H1 (cell line): ENCODE measurements at regions not wholly inside any gene's neighbourhood (a gene's known extent, or its start where the extent isn't known, plus 50 kb on each side); places are given as distances from the start of the nearest gene placed in this dataset.

Experiments
- CTCF ChIA-PET: fragments of 300-600 bp; sonication (Branson Sonifier 250); formaldehyde crosslinking; loops from one replicate; lab custom pipeline; 2021; ENCODE audit not compliant: partially characterized antibody; lab: Charles Lee
- POLR2A ChIA-PET: fragments of 300-600 bp; sonication (Branson Sonifier 250); formaldehyde crosslinking; loops from one replicate; lab custom pipeline; 2021; ENCODE audit warnings: inconsistent platforms; ENCODE audit not compliant: partially characterized antibody; lab: Charles Lee
- DNase-seq, 2 experiments: peaks; one replicate each; pipeline versions ENCODE4 v3.0.0 to v3.0.0-alpha.2; 2010 to 2022; ENCODE audit warnings: low spot score in 2 of 2, low read depth in 1 of 2, mixed read lengths in 1 of 2
- FAIRE-seq: peaks from 2 replicates; lab custom pipeline; 2011; peaks lifted over from hg19 to GRCh38; lab: Jason Lieb, UNC
- H2AFZ ChIP-seq: 2 replicates; pipeline ENCODE4 v1.8.1; 2012; ENCODE audit warnings: low read length, inconsistent platforms
- H2AK5ac ChIP-seq: 2 replicates; pipeline ENCODE4 v1.6.1; 2013; ENCODE audit warnings: low read depth, low read length
- H2BK120ac ChIP-seq: replicated peaks from 2 replicates; pipeline ENCODE3; 2013; ENCODE audit warnings: low read depth, low read length, inconsistent platforms
- H2BK12ac ChIP-seq: 2 replicates; pipeline ENCODE4 v1.6.1; 2013; ENCODE audit warnings: low read depth, low read length
- H2BK15ac ChIP-seq: 2 replicates; pipeline ENCODE4 v1.6.1; 2013; ENCODE audit warnings: low read length
- H2BK20ac ChIP-seq: 2 replicates; pipeline ENCODE4 v1.6.1; 2013; ENCODE audit warnings: low read length
- H2BK5ac ChIP-seq: 2 replicates; pipeline ENCODE4 v1.6.1; 2013; ENCODE audit warnings: low read depth, low read length
- H3K14ac ChIP-seq: 2 replicates; pipeline ENCODE4 v1.6.1; 2013; ENCODE audit warnings: inconsistent platforms; ENCODE audit not compliant: insufficient read length
- H3K18ac ChIP-seq: 2 replicates; pipeline ENCODE4 v1.6.1; 2013; ENCODE audit warnings: low read length; ENCODE audit errors: extremely low read depth
- H3K23ac ChIP-seq: 2 replicates; pipeline ENCODE4 v1.6.1; 2013; ENCODE audit warnings: inconsistent platforms; ENCODE audit not compliant: insufficient read length
- H3K23me2 ChIP-seq: 2 replicates; pipeline ENCODE4 v1.6.1; 2013; ENCODE audit warnings: low read depth, low read length
- H3K27ac ChIP-seq: 2 replicates; pipeline ENCODE4 v1.6.1; 2011; ENCODE audit warnings: low read depth, low read length, inconsistent platforms
- H3K27me3 ChIP-seq, 4 experiments: replicated peaks in 1 of 4; 1 replicate in 1 of 4; 2 replicates in 3 of 4; pipeline versions ENCODE4 v1.6.1 to v1.8.1; 2011 to 2013; ENCODE audit warnings: low read length in 3 of 4, mild to moderate bottlenecking in 3 of 4, inconsistent platforms in 2 of 4, mixed read lengths in 2 of 4, moderate library complexity in 1 of 4; ENCODE audit not compliant: control insufficient read depth in 3 of 4, insufficient read depth in 3 of 4; ENCODE audit errors: extremely low read depth in 1 of 4
- H3K36me3 ChIP-seq, 4 experiments: 2 replicates each; pipeline versions ENCODE4 v1.6.1 to v1.8.1; 2011 to 2013; ENCODE audit warnings: mild to moderate bottlenecking in 4 of 4, low read length in 3 of 4, moderate library complexity in 2 of 4, control low read depth in 1 of 4, inconsistent platforms in 1 of 4; ENCODE audit not compliant: insufficient read depth in 4 of 4, control insufficient read depth in 2 of 4
- H3K4ac ChIP-seq: replicated peaks from 2 replicates; pipeline ENCODE3; 2013; ENCODE audit warnings: low read length, low read depth, mixed read lengths, inconsistent platforms; ENCODE audit not compliant: insufficient read length
- H3K4me1 ChIP-seq, 4 experiments: replicated peaks in 1 of 4; 1 replicate in 1 of 4; 2 replicates in 3 of 4; pipeline versions ENCODE4 v1.6.1 to v1.8.1; 2011 to 2013; ENCODE audit warnings: low read length in 3 of 4, inconsistent platforms in 2 of 4, mixed read lengths in 1 of 4; ENCODE audit not compliant: insufficient read depth in 4 of 4, control insufficient read depth in 3 of 4
- H3K4me2 ChIP-seq, 2 experiments: 2 replicates each; pipeline versions ENCODE4 v1.6.1 to v1.8.1; 2011 to 2013; ENCODE audit warnings: low read depth in 2 of 2, low read length in 2 of 2, control low read depth in 1 of 2, inconsistent platforms in 1 of 2, mild to moderate bottlenecking in 1 of 2; ENCODE audit not compliant: insufficient read depth in 1 of 2
- H3K4me3 ChIP-seq, 4 experiments: fragments of 200-600, 300-600 bp in 1 of 4; sonication (generic), shearing (Covaris generic), sonication (Bioruptor Twin) in 1 of 4; 2 replicates each; pipeline versions ENCODE4 v1.5.1 to v1.8.1; 2011 to 2016; ENCODE audit warnings: low read length in 4 of 4, low read depth in 3 of 4, control low read depth in 2 of 4, inconsistent platforms in 2 of 4, mild to moderate bottlenecking in 2 of 4, mixed read lengths in 1 of 4, moderate library complexity in 1 of 4; ENCODE audit not compliant: insufficient read depth in 2 of 4; ENCODE audit errors: extremely low read depth in 1 of 4
- H3K56ac ChIP-seq: replicated peaks from 2 replicates; pipeline ENCODE3; 2013; ENCODE audit warnings: low read depth, mild to moderate bottlenecking, mixed read lengths, low read length, inconsistent platforms; ENCODE audit not compliant: insufficient read length
- H3K79me1 ChIP-seq: 2 replicates; pipeline ENCODE4 v1.6.1; 2013; ENCODE audit warnings: low read depth, low read length, control low read depth
- H3K79me2 ChIP-seq, 2 experiments: 2 replicates each; pipeline versions ENCODE4 v1.6.1 to v1.8.1; 2012 to 2013; ENCODE audit warnings: low read length in 2 of 2, mild to moderate bottlenecking in 2 of 2, inconsistent platforms in 1 of 2; ENCODE audit not compliant: insufficient read depth in 2 of 2, control insufficient read depth in 1 of 2
- H3K9ac ChIP-seq, 4 experiments: replicated peaks in 1 of 4; 1 replicate in 1 of 4; 2 replicates in 3 of 4; pipeline versions ENCODE4 v1.6.1 to v1.8.1; 2011 to 2013; ENCODE audit warnings: low read depth in 3 of 4, low read length in 3 of 4, control low read depth in 2 of 4, mild to moderate bottlenecking in 2 of 4, moderate library complexity in 2 of 4, inconsistent platforms in 1 of 4; ENCODE audit errors: extremely low read depth in 1 of 4
- H3K9me3 ChIP-seq, 2 experiments: 2 replicates each; pipeline versions ENCODE4 v1.6.1 to v1.8.1; 2012 to 2013; ENCODE audit warnings: mild to moderate bottlenecking in 2 of 2, moderate library complexity in 2 of 2, control low read depth in 1 of 2, inconsistent platforms in 1 of 2, low read depth in 1 of 2, low read length in 1 of 2, mixed read lengths in 1 of 2; ENCODE audit not compliant: insufficient read depth in 2 of 2
- H4K20me1 ChIP-seq, 2 experiments: replicated peaks in 1 of 2; 2 replicates each; pipeline versions ENCODE3 to v1.8.1; 2011 to 2013; ENCODE audit warnings: inconsistent platforms in 2 of 2, low read length in 2 of 2, mild to moderate bottlenecking in 1 of 2; ENCODE audit not compliant: insufficient read depth in 2 of 2, control insufficient read depth in 1 of 2
- H4K5ac ChIP-seq: 2 replicates; pipeline ENCODE4 v1.6.1; 2013; ENCODE audit warnings: low read length, low read depth, mixed read lengths, inconsistent platforms; ENCODE audit not compliant: insufficient read length
- H4K8ac ChIP-seq: 2 replicates; pipeline ENCODE4 v1.8.0; 2013; ENCODE audit warnings: mild to moderate bottlenecking, moderate library complexity, low read length, inconsistent platforms; ENCODE audit not compliant: insufficient read depth; ENCODE audit errors: extremely low read depth
- H4K91ac ChIP-seq: replicated peaks from 2 replicates; pipeline ENCODE3; 2013; ENCODE audit warnings: low read length, mixed read lengths, inconsistent platforms; ENCODE audit not compliant: insufficient read length
- CBX8 ChIP-seq: fragments of 300-800, 300-1000 bp; sonication (generic); IDR thresholded peaks from 2 replicates; pipeline ENCODE4 v1.7.1; 2016; ENCODE audit warnings: low read depth, low read length, borderline replicate concordance
- CHD2 ChIP-seq: IDR thresholded peaks from 2 replicates; pipeline ENCODE4 v1.6.1; 2012; ENCODE audit warnings: low read length, improper control_type of control experiment
- EP300 ChIP-seq, 2 experiments: IDR thresholded peaks; 1 replicate in 1 of 2; 2 replicates in 1 of 2; pipeline ENCODE4 v1.6.1; 2011 to 2012; ENCODE audit warnings: low read depth in 2 of 2, low read length in 2 of 2, mild to moderate bottlenecking in 2 of 2, borderline replicate concordance in 1 of 2, inconsistent platforms in 1 of 2, moderate library complexity in 1 of 2
- GABPA ChIP-seq: IDR thresholded peaks from 2 replicates; pipeline ENCODE4 v1.6.1; 2011; ENCODE audit warnings: mild to moderate bottlenecking, low read length, moderate library complexity, borderline replicate concordance; ENCODE audit not compliant: insufficient read depth
- JUN ChIP-seq: IDR thresholded peaks from 2 replicates; pipeline ENCODE4 v1.6.1; 2011; ENCODE audit warnings: low read depth, mild to moderate bottlenecking, improper control_type of control experiment, low read length
- KDM5A ChIP-seq: fragments of 200-600 bp; IDR thresholded peaks from 2 replicates; pipeline ENCODE4 v1.7.1; 2012; ENCODE audit warnings: mild to moderate bottlenecking, low read length, inconsistent platforms, mixed read lengths
- RBBP5 ChIP-seq: IDR thresholded peaks from 2 replicates; pipeline ENCODE4 v1.7.1; 2012; ENCODE audit warnings: low read depth, mild to moderate bottlenecking, inconsistent platforms, low read length, moderate library complexity, borderline replicate concordance
- RNF2 ChIP-seq: fragments of 200-900, 300-1000 bp; sonication (generic); IDR thresholded peaks from 2 replicates; pipeline ENCODE4 v1.7.1; 2016; ENCODE audit warnings: borderline replicate concordance, low read depth, mild to moderate bottlenecking, antibody characterized with exemption, low read length; ENCODE audit not compliant: poor library complexity, severe bottlenecking; ENCODE audit errors: missing control alignments
- SIN3A ChIP-seq, 2 experiments: IDR thresholded peaks in 1 of 2; conservative IDR thresholded peaks in 1 of 2; 2 replicates each; pipeline ENCODE4 v1.6.1; 2011 to 2012; ENCODE audit warnings: low read length in 2 of 2, improper control_type of control experiment in 1 of 2, low read depth in 1 of 2, mild to moderate bottlenecking in 1 of 2
- SP2 ChIP-seq: IDR thresholded peaks from 2 replicates; pipeline ENCODE4 v1.6.1; 2012; ENCODE audit warnings: mild to moderate bottlenecking, low read length, inconsistent platforms
- TAF1 ChIP-seq: IDR thresholded peaks from 2 replicates; pipeline ENCODE4 v1.6.1; 2011; ENCODE audit warnings: mild to moderate bottlenecking, low read depth, low read length
- ZNF274 ChIP-seq: IDR thresholded peaks from 2 replicates; pipeline ENCODE4 v1.7.0; 2012; ENCODE audit warnings: low read length, borderline replicate concordance; ENCODE audit errors: extremely low read depth
- WGBS, 2 experiments: shearing (Covaris generic) in 1 of 2; methylation state at CpG; one replicate each; pipeline versions ENCODE4 v1.1.6 to v1.1.7; 2013 to 2015; ENCODE audit warnings: low lambda C conversion rate in 2 of 2, mixed read lengths in 2 of 2, inconsistent platforms in 1 of 2, low coverage in 1 of 2, missing lambda C conversion rate in 1 of 2; ENCODE audit not compliant: insufficient replicate concordance in 2 of 2, insufficient coverage in 1 of 2, insufficient read length in 1 of 2; ENCODE audit errors: extremely low coverage in 1 of 2, missing lambda C conversion rate in 1 of 2; 5-methylcytosine and 5-hydroxymethylcytosine counted together

GRCh38 chr14:48936849-48937248, 649.3 kb downstream of the RPS29 start:
- Histone ChIP-seq H3K79me2 (no peaks in the 10 kb centered on the region), H2BK12ac (no peak overlapping the region), H3K27me3 (no peaks in the 10 kb centered on the region), H2AK5ac (no peak overlapping the region), H3K27ac (no peak overlapping the region), H3K79me1 (no peaks in the 10 kb centered on the region), H2BK5ac (no peak overlapping the region), H3K4me2 (no peak overlapping the region), H2BK15ac (no peak overlapping the region), H4K20me1 (no peaks in the 10 kb centered on the region), H3K18ac (no peak overlapping the region), H3K23ac (no peak overlapping the region), H3K56ac (no peak overlapping the region), H4K5ac (no peak overlapping the region), H3K4ac (no peak overlapping the region), H3K14ac (no peak overlapping the region), H3K23me2 (no peaks in the 10 kb centered on the region), H3K4me3 (no peak overlapping the region), H3K4me1 (no peaks in the 10 kb centered on the region), H4K91ac (no peak overlapping the region), H3K9me3 (no peaks in the 10 kb centered on the region), H2BK120ac (no peak overlapping the region), H3K9ac (no peak overlapping the region), H2BK20ac (no peak overlapping the region), H2AFZ (no peak overlapping the region), H3K36me3 (no peaks in the 10 kb centered on the region), H4K8ac (no peak overlapping the region)
- 95% methylated on average over 1 of the region's 1 CpG; no CpG with 5 or more reads in 1 of the 2 experiments for WGBS, 2 experiments
- CTCF ChIA-PET: interaction anchor here (0.8 to 1.0 kb wide), 2 partner anchors 16 to 330 kb away, joined by 3 read pairs; no protein-coding TSS in a partner anchor
- POLR2A ChIA-PET: no interaction called here
- DNase-seq (no peak), FAIRE-seq (no peak)
- TF ChIP-seq RNF2 (no peak), TAF1 (no peak), EP300 (IDR thresholded peaks at IDR 0.05; ENCODE audit: borderline replicate concordance in 1 of 2, low read depth in 2 of 2, low read length in 2 of 2) (no peak), ZNF274 (no peak), SP2 (no peak), CHD2 (no peak), RBBP5 (no peak), GABPA (no peak), KDM5A (no peak), JUN (no peak), SIN3A (conservative IDR thresholded peaks at IDR 0.05 in 1 of 2, IDR thresholded peaks at IDR 0.05 in 1 of 2; ENCODE audit: low read depth in 1 of 2, low read length in 2 of 2) (no peak), CBX8 (no peak)
